B cell (primary cell): ENCODE measurements at regions not wholly inside any gene's neighbourhood (a gene's known extent, or its start where the extent isn't known, plus 50 kb on each side); places are given as distances from the start of the nearest gene placed in this dataset.

Experiments used
- ATAC-seq: fragments of 200-7000 bp; cut with Tn5 transposase; one replicate; pipeline ENCODE4 v1.10.0; 2021; ENCODE audit warnings: low read depth, mild to moderate bottlenecking, moderate number of reproducible peaks, moderate library complexity
- CTCF ChIA-PET: fragments of 350-600 bp; sonication (Branson Sonifier 250); formaldehyde crosslinking; loops from one replicate; lab custom pipeline; 2021; ENCODE audit warnings: antibody characterized with exemption, inconsistent platforms; lab: Charles Lee
- POLR2A ChIA-PET: fragments of 350-600 bp; sonication (Branson Sonifier 250); formaldehyde crosslinking; loops from one replicate; lab custom pipeline; 2021; ENCODE audit warnings: antibody characterized with exemption; lab: Charles Lee
- DNase-seq: peaks from one replicate; pipeline ENCODE4 v3.0.0; 2013
- H2AFZ ChIP-seq: 2 replicates; pipeline ENCODE4 v1.6.1; 2012; ENCODE audit warnings: mild to moderate bottlenecking, low read depth, low read length; ENCODE audit not compliant: insufficient read depth, poor library complexity, severe bottlenecking
- H3K27ac ChIP-seq, 2 donors: 1 replicate in 1 of 2; 2 replicates in 1 of 2; pipeline ENCODE4 v1.5.1; 2012 to 2013; ENCODE audit warnings: low read length in 2 of 2, mild to moderate bottlenecking in 2 of 2, moderate library complexity in 1 of 2
- H3K27me3 ChIP-seq, 4 experiments: fragments of 200-600 bp in 1 of 4; sonication (generic) in 1 of 4; replicated peaks in 1 of 4; 1 replicate in 2 of 4; 2 replicates in 2 of 4; pipeline versions ENCODE4 v1.6.1 to v1.7.0; 2013 to 2016; ENCODE audit warnings: low read length in 3 of 4, mild to moderate bottlenecking in 2 of 4, mixed read lengths in 1 of 4, moderate library complexity in 1 of 4; ENCODE audit not compliant: insufficient read depth in 4 of 4, control insufficient read depth in 3 of 4; ENCODE audit errors: control extremely low read depth in 1 of 4
- H3K36me3 ChIP-seq, 2 experiments: replicated peaks in 1 of 2; 1 replicate in 1 of 2; 2 replicates in 1 of 2; pipeline versions ENCODE4 v1.6.1 to v1.7.1; 2013; ENCODE audit warnings: low read length in 1 of 2; ENCODE audit not compliant: insufficient read depth in 2 of 2, control insufficient read depth in 1 of 2; ENCODE audit errors: control extremely low read depth in 1 of 2, extremely low read depth in 1 of 2
- H3K4me1 ChIP-seq, 2 donors: fragments of 200-600 bp in 1 of 2; sonication (generic) in 1 of 2; 1 replicate in 1 of 2; 2 replicates in 1 of 2; pipeline versions ENCODE4 v1.5.1 to v1.6.1; 2013 to 2017; ENCODE audit warnings: low read length in 2 of 2; ENCODE audit not compliant: control insufficient read depth in 2 of 2, insufficient read depth in 2 of 2
- H3K4me2 ChIP-seq: replicated peaks from 2 replicates; pipeline ENCODE3; 2012; ENCODE audit warnings: mild to moderate bottlenecking, low read depth, low read length; ENCODE audit not compliant: poor library complexity, severe bottlenecking
- H3K4me3 ChIP-seq, 5 experiments: fragments of 200-600 bp in 1 of 5; sonication (generic) in 1 of 5; 1 replicate in 3 of 5; 2 replicates in 2 of 5; pipeline versions ENCODE4 v1.5.1 to v1.7.0; 2011 to 2016; ENCODE audit warnings: low read length in 4 of 5, mild to moderate bottlenecking in 4 of 5, low read depth in 2 of 5, control low read depth in 1 of 5, moderate library complexity in 1 of 5; ENCODE audit not compliant: insufficient read depth in 1 of 5; ENCODE audit errors: control extremely low read depth in 1 of 5, extremely low read depth in 1 of 5
- H3K79me2 ChIP-seq: fragments of 200-600 bp; sonication (generic); one replicate; pipeline ENCODE4 v1.6.0; 2016; ENCODE audit warnings: low read length; ENCODE audit not compliant: control insufficient read depth, insufficient read depth
- H3K9ac ChIP-seq: fragments of 200-600 bp; sonication (generic); 2 replicates; pipeline ENCODE4 v1.6.1; 2017; ENCODE audit warnings: mild to moderate bottlenecking, low read length, moderate library complexity
- H3K9me3 ChIP-seq, 3 donors: one replicate each; pipeline versions ENCODE4 v1.6.1 to v1.7.1; 2013; ENCODE audit warnings: low read length in 2 of 3; ENCODE audit not compliant: control insufficient read depth in 2 of 3, insufficient read depth in 1 of 3; ENCODE audit errors: control extremely low read depth in 1 of 3
- H4K20me1 ChIP-seq: 2 replicates; pipeline ENCODE4 v1.6.0; 2012; ENCODE audit warnings: mild to moderate bottlenecking, low read length; ENCODE audit not compliant: insufficient read depth, control insufficient read depth, poor library complexity, severe bottlenecking
- H3K27ac Mint-ChIP-seq: one replicate; pipeline ENCODE4 v1.8.0; 2021; ENCODE audit warnings: mixed read lengths
- H3K27me3 Mint-ChIP-seq: one replicate; pipeline ENCODE4 v1.8.0; 2021; ENCODE audit warnings: mixed read lengths
- H3K4me1 Mint-ChIP-seq: one replicate; pipeline ENCODE4 v1.8.0; 2021; ENCODE audit warnings: mixed read lengths
- H3K4me3 Mint-ChIP-seq: one replicate; pipeline ENCODE4 v1.8.0; 2021; ENCODE audit warnings: mixed read lengths
- H3K9me3 Mint-ChIP-seq: one replicate; pipeline ENCODE4 v1.8.0; 2022; ENCODE audit warnings: mixed read lengths; ENCODE audit not compliant: insufficient read depth
- EZH2 ChIP-seq: IDR thresholded peaks from 2 replicates; pipeline ENCODE4 v1.6.1; 2012; ENCODE audit warnings: borderline replicate concordance, low read depth, mild to moderate bottlenecking, moderate library complexity, low read length; ENCODE audit not compliant: insufficient read depth, poor library complexity, severe bottlenecking
- WGBS: methylation state at CpG from one replicate; pipeline ENCODE4 v1.1.5; 2013; ENCODE audit warnings: missing lambda C conversion rate; ENCODE audit not compliant: insufficient coverage; 5-methylcytosine and 5-hydroxymethylcytosine counted together
- intact Hi-C: fragments of 100-400 bp; cut with micrococcal nuclease; formaldehyde crosslinking; loops from one replicate; pipeline ENCODE4 v1.10.0; 2022
- TF ChIP-seq, protein P1 (sequence below): fragments of 200-600 bp; IDR thresholded peaks from one replicate; pipeline ENCODE4 v1.8.0; 2022; ENCODE audit warnings: antibody characterized with exemption, mild to moderate bottlenecking

DNA sequence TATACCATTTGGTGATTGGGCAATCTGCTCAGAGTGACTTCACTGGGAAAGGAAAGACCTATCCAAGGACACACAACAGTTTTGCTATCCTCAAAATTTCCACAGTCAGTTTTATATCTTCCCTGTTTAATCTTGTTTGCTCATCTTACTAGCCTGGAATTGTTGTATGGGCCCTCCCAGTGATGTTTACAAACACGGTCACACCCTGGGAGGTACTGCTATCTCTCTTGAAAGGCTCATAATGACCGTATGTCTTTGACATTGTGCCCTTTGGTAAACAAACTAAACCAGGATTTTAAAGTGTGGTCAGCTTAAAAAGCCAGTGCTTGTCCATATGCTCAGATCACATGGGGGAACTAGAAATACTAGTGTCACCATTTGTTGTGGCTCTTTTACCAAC lies 277.0 kb downstream of the CDH2 start:
- ChIA-PET CTCF (no interaction called here), POLR2A (no interaction called here)
- Mint-ChIP-seq H3K27ac (no peak overlapping the region), H3K27me3 (no peaks in the 10 kb centered on the region), H3K4me3 (no peak overlapping the region), H3K9me3 (peaks cover 2% of the 10 kb centered on the region), H3K4me1 (no peaks in the 10 kb centered on the region)
- H3K36me3 ChIP-seq = no peaks in the 10 kb centered on the region
- no peaks in the 10 kb centered on the region for H3K4me1 ChIP-seq
- DNase-seq (no peak), ATAC-seq (no peak)
- TF ChIP-seq, protein P1, sequence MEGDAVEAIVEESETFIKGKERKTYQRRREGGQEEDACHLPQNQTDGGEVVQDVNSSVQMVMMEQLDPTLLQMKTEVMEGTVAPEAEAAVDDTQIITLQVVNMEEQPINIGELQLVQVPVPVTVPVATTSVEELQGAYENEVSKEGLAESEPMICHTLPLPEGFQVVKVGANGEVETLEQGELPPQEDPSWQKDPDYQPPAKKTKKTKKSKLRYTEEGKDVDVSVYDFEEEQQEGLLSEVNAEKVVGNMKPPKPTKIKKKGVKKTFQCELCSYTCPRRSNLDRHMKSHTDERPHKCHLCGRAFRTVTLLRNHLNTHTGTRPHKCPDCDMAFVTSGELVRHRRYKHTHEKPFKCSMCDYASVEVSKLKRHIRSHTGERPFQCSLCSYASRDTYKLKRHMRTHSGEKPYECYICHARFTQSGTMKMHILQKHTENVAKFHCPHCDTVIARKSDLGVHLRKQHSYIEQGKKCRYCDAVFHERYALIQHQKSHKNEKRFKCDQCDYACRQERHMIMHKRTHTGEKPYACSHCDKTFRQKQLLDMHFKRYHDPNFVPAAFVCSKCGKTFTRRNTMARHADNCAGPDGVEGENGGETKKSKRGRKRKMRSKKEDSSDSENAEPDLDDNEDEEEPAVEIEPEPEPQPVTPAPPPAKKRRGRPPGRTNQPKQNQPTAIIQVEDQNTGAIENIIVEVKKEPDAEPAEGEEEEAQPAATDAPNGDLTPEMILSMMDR = no peak
- no peak for TF ChIP-seq EZH2
- no peaks in the 10 kb centered on the region for H3K9me3 ChIP-seq
- H3K27ac ChIP-seq = no peak overlapping the region
- intact Hi-C loops = no loop called here
- no peaks in the 10 kb centered on the region for H3K27me3 ChIP-seq
- no peaks in the 10 kb centered on the region for H3K79me2 ChIP-seq
- no peak overlapping the region for H3K9ac ChIP-seq
- 40% methylated on average over 2 of the region's 2 CpGs for WGBS
- H3K4me3 ChIP-seq = no peak overlapping the region
- H2AFZ ChIP-seq = no peak overlapping the region
- no peak overlapping the region for H3K4me2 ChIP-seq
- H4K20me1 ChIP-seq = no peaks in the 10 kb centered on the region

DNA sequence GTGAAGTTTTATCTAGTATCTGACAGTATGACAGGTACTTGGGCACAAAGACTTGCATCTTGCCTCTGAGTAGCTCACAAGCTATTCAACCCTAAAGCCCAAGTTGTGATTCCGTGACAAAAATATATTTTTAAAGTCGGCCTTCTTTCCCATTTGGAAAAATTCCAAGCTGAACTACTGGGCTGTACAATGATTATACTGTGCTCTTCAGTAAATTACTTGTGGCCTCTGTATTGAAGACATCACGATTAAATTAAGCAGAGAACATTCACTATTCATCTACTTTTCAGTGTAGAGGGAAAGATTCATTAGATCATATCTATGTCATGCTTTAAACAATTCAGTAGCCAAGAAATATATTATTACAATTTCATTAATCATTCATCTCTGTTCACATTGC lies 282.2 kb downstream of the CDH2 start:
- Histone ChIP-seq H3K27ac (no peak overlapping the region), H3K27me3 (no peaks in the 10 kb centered on the region), H3K4me1 (no peaks in the 10 kb centered on the region), H3K4me2 (no peak overlapping the region), H2AFZ (no peak overlapping the region), H3K79me2 (no peaks in the 10 kb centered on the region), H3K9ac (no peak overlapping the region), H3K9me3 (no peaks in the 10 kb centered on the region), H4K20me1 (no peaks in the 10 kb centered on the region), H3K4me3 (no peak overlapping the region), H3K36me3 (no peaks in the 10 kb centered on the region)
- no peak overlapping the region for H3K4me3 Mint-ChIP-seq
- ChIA-PET CTCF (no interaction called here), POLR2A (no interaction called here)
- no peak overlapping the region for H3K27ac Mint-ChIP-seq
- no peak for TF ChIP-seq EZH2
- TF ChIP-seq, protein P1 = no peak
- H3K27me3 Mint-ChIP-seq = no peaks in the 10 kb centered on the region
- no peaks in the 10 kb centered on the region for H3K9me3 Mint-ChIP-seq
- intact Hi-C loops = no loop called here
- ATAC-seq = no peak
- no peaks in the 10 kb centered on the region for H3K4me1 Mint-ChIP-seq
- no CpG with 5 or more reads among the region's 3 CpGs for WGBS
- DNase-seq = no peak
